Vagina (tissue), 2 donors: ENCODE measurements at regions not wholly inside any gene's neighbourhood (a gene's known extent, or its start where the extent isn't known, plus 50 kb on each side); places are given as distances from the start of the nearest gene placed in this dataset.

Source experiments
- CTCF ChIP-seq, 3 experiments: fragments of 450-650 bp in 2 of 3; fragments of 200-600 bp in 1 of 3; sonication (generic) in 1 of 3; IDR thresholded peaks; one replicate each; pipeline ENCODE4 v1.5.1; 2017 to 2019; ENCODE audit warnings: antibody characterized with exemption in 3 of 3, mild to moderate bottlenecking in 2 of 3, moderate library complexity in 2 of 3
- POLR2A ChIP-seq, 2 donors: fragments of 450-650 bp; IDR thresholded peaks; one replicate each; pipeline ENCODE4 v1.6.1; 2017; ENCODE audit warnings: antibody characterized with exemption in 2 of 2, mild to moderate bottlenecking in 2 of 2, moderate library complexity in 2 of 2
- POLR2AphosphoS5 ChIP-seq, 2 donors: sonication (generic); formaldehyde crosslinking; IDR thresholded peaks; one replicate each; pipeline ENCODE4 v1.9.0; 2017; ENCODE audit warnings: antibody characterized with exemption in 2 of 2, mild to moderate bottlenecking in 2 of 2, low read depth in 1 of 2; ENCODE audit not compliant: insufficient read depth in 1 of 2

GRCh38 chr2:211117026-211117425, 560.6 kb downstream of the CPS1 start:
- no peak for TF ChIP-seq POLR2A (IDR thresholded peaks at IDR 0.05)
- no peak for TF ChIP-seq CTCF (IDR thresholded peaks at IDR 0.05)
- TF ChIP-seq POLR2AphosphoS5 (IDR thresholded peaks at IDR 0.05; ENCODE audit: insufficient read depth in 1 of 2, low read depth in 1 of 2) = no peak
